ENCODE measurements at regions not wholly inside any gene's neighbourhood (a gene's known extent, or its start where the extent isn't known, plus 50 kb on each side); places are given as distances from the start of the nearest gene placed in this dataset.
"Not testable (repeated sequence)": the region's sequence is repeated elsewhere in the genome, so short reads cannot be mapped to it uniquely, and the experiment has no call there.

DNA sequence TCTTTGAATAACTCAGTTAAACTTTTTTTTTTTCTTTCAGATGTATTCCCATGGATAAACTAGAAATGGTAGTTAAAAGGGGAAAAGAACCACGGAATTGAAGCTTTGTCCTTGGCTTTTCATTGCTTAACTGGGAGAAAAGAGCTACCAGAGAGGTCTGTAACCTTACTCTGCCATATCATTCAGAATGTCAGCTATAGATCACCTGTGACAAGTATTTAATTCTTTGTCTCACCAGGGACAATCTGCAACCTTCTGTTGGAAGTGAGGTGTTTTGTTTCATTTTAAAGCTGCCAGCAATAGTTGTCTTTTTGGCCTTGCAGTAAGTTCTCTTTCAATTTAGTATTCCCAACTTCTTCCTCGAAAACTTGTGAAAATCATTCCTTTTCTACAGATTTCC lies 618.4 kb downstream of the FRK start:
- ChIA-PET CTCF (interaction anchor here (1.5 kb wide), 1 partner anchor 26 kb away, joined by 3 read pairs; no protein-coding TSS in a partner anchor), POLR2A (no interaction called here)
- H3K27me3 ChIP-seq (ENCODE audit: control insufficient read depth, insufficient read depth, low read length) = no peaks in the 10 kb centered on the region
- no peaks in the 10 kb centered on the region for H3K36me3 ChIP-seq (ENCODE audit: control insufficient read depth, insufficient read depth, low read length)
- no peak overlapping the region for H3K4me3 ChIP-seq (ENCODE audit: low read depth, low read length)
- no peak for DNase-seq (ENCODE audit: low read depth)
- TF ChIP-seq, protein P1, sequence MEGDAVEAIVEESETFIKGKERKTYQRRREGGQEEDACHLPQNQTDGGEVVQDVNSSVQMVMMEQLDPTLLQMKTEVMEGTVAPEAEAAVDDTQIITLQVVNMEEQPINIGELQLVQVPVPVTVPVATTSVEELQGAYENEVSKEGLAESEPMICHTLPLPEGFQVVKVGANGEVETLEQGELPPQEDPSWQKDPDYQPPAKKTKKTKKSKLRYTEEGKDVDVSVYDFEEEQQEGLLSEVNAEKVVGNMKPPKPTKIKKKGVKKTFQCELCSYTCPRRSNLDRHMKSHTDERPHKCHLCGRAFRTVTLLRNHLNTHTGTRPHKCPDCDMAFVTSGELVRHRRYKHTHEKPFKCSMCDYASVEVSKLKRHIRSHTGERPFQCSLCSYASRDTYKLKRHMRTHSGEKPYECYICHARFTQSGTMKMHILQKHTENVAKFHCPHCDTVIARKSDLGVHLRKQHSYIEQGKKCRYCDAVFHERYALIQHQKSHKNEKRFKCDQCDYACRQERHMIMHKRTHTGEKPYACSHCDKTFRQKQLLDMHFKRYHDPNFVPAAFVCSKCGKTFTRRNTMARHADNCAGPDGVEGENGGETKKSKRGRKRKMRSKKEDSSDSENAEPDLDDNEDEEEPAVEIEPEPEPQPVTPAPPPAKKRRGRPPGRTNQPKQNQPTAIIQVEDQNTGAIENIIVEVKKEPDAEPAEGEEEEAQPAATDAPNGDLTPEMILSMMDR (IDR thresholded peaks at IDR 0.05; ENCODE audit: insufficient read depth, low read depth, low read length) = no peak

DNA sequence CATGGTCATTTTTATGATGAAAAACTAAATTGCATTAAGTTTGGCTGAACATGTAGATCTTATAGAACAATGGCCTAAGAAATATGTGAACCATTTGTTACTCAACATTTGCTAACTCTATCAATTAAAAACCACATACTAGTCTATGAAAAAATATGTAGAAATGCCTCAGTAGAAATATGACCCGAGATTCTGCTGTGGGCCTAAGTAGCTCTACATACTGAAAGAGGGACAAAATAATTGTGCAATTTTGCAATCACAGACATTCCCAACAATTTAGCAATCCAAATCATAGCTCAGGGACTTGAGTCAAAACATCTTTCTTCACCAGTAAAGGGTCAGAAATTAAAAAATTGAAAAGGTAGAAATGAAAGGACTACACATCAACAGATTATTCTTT lies 619.0 kb downstream of the FRK start:
- Histone ChIP-seq H3K27me3 (ENCODE audit: control insufficient read depth, insufficient read depth, low read length) (no peaks in the 10 kb centered on the region), H3K36me3 (ENCODE audit: control insufficient read depth, insufficient read depth, low read length) (no peaks in the 10 kb centered on the region), H3K4me3 (ENCODE audit: low read depth, low read length) (no peak overlapping the region)
- CTCF ChIA-PET = interaction anchor here (1.5 kb wide), 1 partner anchor 25 kb away, joined by 3 read pairs; no protein-coding TSS in a partner anchor
- POLR2A ChIA-PET = no interaction called here
- TF ChIP-seq, protein P1 (IDR thresholded peaks at IDR 0.05; ENCODE audit: insufficient read depth, low read depth, low read length) = no peak
- peak; percentile 17 for DNase-seq (ENCODE audit: low read depth)

DNA sequence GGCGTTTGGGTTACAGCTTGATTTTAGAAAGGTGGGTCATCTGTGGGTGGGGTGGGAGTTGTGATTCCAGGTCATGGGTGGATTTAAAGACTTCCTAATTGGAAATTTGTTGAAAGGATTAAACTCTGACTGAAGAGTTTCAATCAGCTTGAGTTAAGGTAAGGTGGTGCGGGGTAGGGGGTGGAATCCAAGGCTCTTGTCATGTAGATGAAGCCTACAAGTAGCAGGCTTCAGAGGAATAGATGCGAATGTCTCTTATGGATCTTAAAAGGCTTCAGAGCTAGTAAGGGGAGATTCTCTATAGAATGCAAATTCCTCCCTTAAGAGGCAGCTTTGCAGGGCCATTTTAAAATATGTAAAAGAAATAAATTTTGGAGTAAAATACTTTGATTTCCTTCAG lies 645.3 kb downstream of the FRK start:
- Histone ChIP-seq H3K36me3 (ENCODE audit: control insufficient read depth, insufficient read depth, low read length) (no peaks in the 10 kb centered on the region), H3K27me3 (ENCODE audit: control insufficient read depth, insufficient read depth, low read length) (no peaks in the 10 kb centered on the region), H3K4me3 (ENCODE audit: low read depth, low read length) (no peak overlapping the region)
- TF ChIP-seq, protein P1 (IDR thresholded peaks at IDR 0.05; ENCODE audit: insufficient read depth, low read depth, low read length) = no peak
- no peak for DNase-seq (ENCODE audit: low read depth)
- ChIA-PET POLR2A (no interaction called here), CTCF (no interaction called here)

DNA sequence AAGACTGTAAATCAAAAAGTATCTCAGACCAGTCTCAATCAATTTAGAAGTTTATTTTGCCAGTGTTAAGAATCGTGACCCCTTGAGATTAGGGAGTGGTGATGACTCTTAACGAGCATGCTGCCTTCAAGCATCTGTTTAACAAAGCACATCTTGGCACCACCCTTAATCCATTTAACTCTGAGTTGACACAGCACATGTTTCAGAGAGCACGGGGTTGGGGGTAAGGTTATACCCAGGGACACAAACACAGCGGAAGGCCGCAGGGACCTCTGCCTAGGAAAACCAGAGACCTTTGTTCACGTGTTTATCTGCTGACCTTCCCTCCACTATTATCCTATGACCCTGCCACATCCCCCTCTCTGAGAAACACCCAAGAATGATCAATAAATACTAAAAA lies 645.8 kb downstream of the FRK start:
- POLR2A ChIA-PET; H3K36me3 ChIP-seq (ENCODE audit: control insufficient read depth, insufficient read depth, low read length); CTCF ChIA-PET; DNase-seq (ENCODE audit: low read depth); H3K4me3 ChIP-seq (ENCODE audit: low read depth, low read length); H3K27me3 ChIP-seq (ENCODE audit: control insufficient read depth, insufficient read depth, low read length): not testable (repeated sequence)

DNA sequence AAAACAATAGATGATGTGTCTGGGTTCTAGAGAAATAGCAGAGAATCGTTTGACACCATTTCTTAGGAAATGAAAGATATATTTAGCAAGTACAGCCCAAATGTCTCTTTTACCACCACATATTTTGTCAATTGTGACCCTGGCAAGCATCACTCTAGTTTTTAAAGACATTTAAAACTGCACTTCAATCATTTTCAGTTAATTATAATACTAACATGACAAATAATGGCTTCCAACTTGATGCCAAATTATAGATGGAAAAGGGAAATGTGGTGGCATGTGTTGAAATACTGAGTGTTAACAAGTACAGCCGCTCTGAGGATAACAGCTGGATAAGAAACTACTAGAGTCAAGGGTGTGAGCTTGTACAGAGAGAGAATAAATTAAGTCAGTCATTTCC lies 648.9 kb downstream of the FRK start:
- ChIA-PET CTCF (no interaction called here), POLR2A (no interaction called here)
- TF ChIP-seq, protein P1 (IDR thresholded peaks at IDR 0.05; ENCODE audit: insufficient read depth, low read depth, low read length) = no peak
- H3K4me3 ChIP-seq (ENCODE audit: low read depth, low read length) = no peak overlapping the region
- H3K27me3 ChIP-seq (ENCODE audit: control insufficient read depth, insufficient read depth, low read length) = no peaks in the 10 kb centered on the region
- DNase-seq (ENCODE audit: low read depth) = no peak
- H3K36me3 ChIP-seq (ENCODE audit: control insufficient read depth, insufficient read depth, low read length) = no peaks in the 10 kb centered on the region

DNA sequence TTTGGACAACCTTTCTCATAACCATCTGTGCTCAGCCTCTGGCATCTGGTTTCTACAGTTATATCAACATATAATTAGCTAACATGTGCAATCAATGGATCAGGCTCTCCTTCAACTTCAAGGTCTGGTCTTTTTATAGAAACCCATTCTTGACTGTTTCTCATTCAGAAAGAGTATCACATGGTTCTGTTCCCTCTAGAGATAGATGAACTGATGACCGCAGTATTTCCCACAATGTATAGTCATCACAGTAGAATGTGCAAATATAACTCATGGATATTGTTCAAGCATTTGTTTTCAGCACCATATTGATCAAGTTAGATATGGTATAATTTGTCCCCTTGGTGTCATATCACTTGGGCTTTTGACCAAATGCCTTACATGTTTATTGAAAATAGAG lies 656.2 kb downstream of the FRK start:
- no peaks in the 10 kb centered on the region for H3K36me3 ChIP-seq (ENCODE audit: control insufficient read depth, insufficient read depth, low read length)
- DNase-seq (ENCODE audit: low read depth) = no peak
- CTCF ChIA-PET = interaction anchor here (0.5 kb wide), 1 partner anchor 184 kb away, joined by 3 read pairs; no protein-coding TSS in a partner anchor
- H3K27me3 ChIP-seq (ENCODE audit: control insufficient read depth, insufficient read depth, low read length) = no peaks in the 10 kb centered on the region
- POLR2A ChIA-PET = no interaction called here
- no peak overlapping the region for H3K4me3 ChIP-seq (ENCODE audit: low read depth, low read length)
- TF ChIP-seq, protein P1 (IDR thresholded peaks at IDR 0.05; ENCODE audit: insufficient read depth, low read depth, low read length) = no peak
